ENCODE measurements at regions not wholly inside any gene's neighbourhood (a gene's known extent, or its start where the extent isn't known, plus 50 kb on each side); places are given as distances from the start of the nearest gene placed in this dataset.

GRCh38 chr21:20253261-20253660 lies 744.9 kb upstream of the NCAM2 start:
- no peak for ATAC-seq
- intact Hi-C loops (cut with DNase I, micrococcal nuclease), result no loop called here

GRCh38 chr21:20254964-20255363 lies 743.2 kb upstream of the NCAM2 start:
- no peak for TF ChIP-seq CTCF (IDR thresholded peaks at IDR 0.05)
- H3K36me3 ChIP-seq (ENCODE audit: low read depth), result no peaks in the 10 kb centered on the region
- intact Hi-C loops (cut with DNase I, micrococcal nuclease), result no loop called here
- no peaks in the 10 kb centered on the region for H3K9me3 ChIP-seq
- peaks cover 3% of the 10 kb centered on the region for H3K4me1 ChIP-seq (ENCODE audit: low read depth)
- ATAC-seq (no peak), DNase-seq (no peak)
- H3K4me3 ChIP-seq, result no peak overlapping the region

More at GRCh38 chr21:20253261-20253660, 744.9 kb upstream of the NCAM2 start:
- H3K36me3 ChIP-seq (ENCODE audit: low read depth), result no peaks in the 10 kb centered on the region
- no peak for TF ChIP-seq CTCF (IDR thresholded peaks at IDR 0.05)
- no peaks in the 10 kb centered on the region for H3K4me1 ChIP-seq (ENCODE audit: low read depth)
- H3K4me3 ChIP-seq, result no peak overlapping the region
- H3K9me3 ChIP-seq, result no peaks in the 10 kb centered on the region
- DNase-seq, result no peak

- H3K4me3 ChIP-seq, result no peak overlapping the region
- no peak for TF ChIP-seq CTCF (IDR thresholded peaks at IDR 0.05)
- no peaks in the 10 kb centered on the region for H3K9me3 ChIP-seq
- peaks cover 3% of the 10 kb centered on the region for H3K4me1 ChIP-seq (ENCODE audit: low read depth)
- H3K36me3 ChIP-seq (ENCODE audit: low read depth), result no peaks in the 10 kb centered on the region
- no peak for ATAC-seq
- DNase-seq, result no peak
- intact Hi-C loops (cut with DNase I, micrococcal nuclease), result no loop called here
These were observed 741.0 kb upstream of the NCAM2 start for GRCh38 chr21:20257052-20257740.

- Histone ChIP-seq H3K36me3 (ENCODE audit: low read depth) (no peaks in the 10 kb centered on the region), H3K4me3 (no peak overlapping the region), H3K9me3 (no peaks in the 10 kb centered on the region), H3K4me1 (ENCODE audit: low read depth) (peaks cover 3% of the 10 kb centered on the region)
- TF ChIP-seq CTCF (IDR thresholded peaks at IDR 0.05), result no peak
- DNase-seq (no peak), ATAC-seq (peak; percentile 27)
- intact Hi-C loops (cut with DNase I, micrococcal nuclease), result no loop called here
These were observed 739.7 kb upstream of the NCAM2 start for GRCh38 chr21:20258542-20258941.

- DNase-seq, result no peak
- intact Hi-C loops (cut with DNase I, micrococcal nuclease), result no loop called here
- Histone ChIP-seq H3K9me3 (no peaks in the 10 kb centered on the region), H3K36me3 (ENCODE audit: low read depth) (no peaks in the 10 kb centered on the region), H3K4me3 (no peak overlapping the region), H3K4me1 (ENCODE audit: low read depth) (peaks cover 3% of the 10 kb centered on the region)
- no peak for TF ChIP-seq CTCF (IDR thresholded peaks at IDR 0.05)
- no peak for ATAC-seq
These were observed 739.0 kb upstream of the NCAM2 start for GRCh38 chr21:20259031-20259867.
